ENCODE measurements at regions not wholly inside any gene's neighbourhood (a gene's known extent, or its start where the extent isn't known, plus 50 kb on each side); places are given as distances from the start of the nearest gene placed in this dataset.

DNA sequence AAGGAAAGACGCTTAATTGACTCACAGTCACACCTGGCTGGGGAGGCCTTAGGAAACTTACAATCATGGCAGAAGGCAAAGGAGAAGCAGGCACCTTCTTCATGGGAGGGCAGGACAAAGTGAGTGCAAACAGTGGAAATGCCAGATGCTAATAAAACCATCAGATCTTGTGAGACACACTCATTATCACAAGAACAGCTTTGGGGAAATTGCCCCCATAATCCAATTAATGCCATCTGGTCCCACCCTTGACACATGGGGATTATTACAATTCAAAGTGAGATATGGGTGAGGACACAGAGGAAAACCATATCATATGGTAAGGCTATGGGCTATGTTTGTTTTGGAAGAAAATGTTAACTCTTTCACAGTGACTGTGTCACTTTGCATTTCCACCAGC, 1272.5 kb upstream of the CELF2 start:
- TF ChIP-seq CTCF (IDR thresholded peaks at IDR 0.05; ENCODE audit: low read depth, low read length, poor library complexity, severe bottlenecking), result no peak
- no peak for TF ChIP-seq EZH2phosphoT487 (IDR thresholded peaks at IDR 0.05; ENCODE audit: borderline replicate concordance, low read length)

Measured in DOHH2 (cell line).